ENCODE measurements at regions not wholly inside any gene's neighbourhood (a gene's known extent, or its start where the extent isn't known, plus 50 kb on each side); places are given as distances from the start of the nearest gene placed in this dataset.

DNA sequence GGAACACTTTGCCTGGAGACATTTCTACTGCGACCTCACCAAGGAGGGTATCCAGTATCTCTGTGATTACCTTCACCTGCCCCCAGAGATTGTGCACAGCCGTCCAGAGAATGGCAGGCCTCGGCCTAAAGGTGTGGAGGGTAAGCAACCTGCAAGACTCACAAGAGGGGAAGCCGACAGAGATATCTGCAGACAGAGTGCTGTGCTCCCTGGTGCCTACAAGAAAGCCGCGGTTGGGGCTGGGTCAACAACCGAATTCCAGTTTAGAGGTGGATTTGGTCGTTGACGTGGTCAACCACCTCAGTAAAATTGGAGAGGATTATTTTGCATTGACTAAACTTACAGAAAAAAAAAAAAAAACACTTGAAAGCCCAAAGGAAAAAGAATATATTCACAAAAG lies 107.8 kb upstream of the ISL1 start:
- POLR2A ChIA-PET = no interaction called here
- Mint-ChIP-seq H3K27me3 (ENCODE audit: insufficient read depth, unreplicated experiment) (peaks cover 23% of the 10 kb centered on the region), H3K27ac (ENCODE audit: low read depth, unreplicated experiment) (no peak overlapping the region), H3K36me3 (ENCODE audit: insufficient read depth, unreplicated experiment) (no peaks in the 10 kb centered on the region), H3K4me3 (ENCODE audit: unreplicated experiment) (no peak overlapping the region), H3K4me1 (ENCODE audit: insufficient read depth, unreplicated experiment) (no peaks in the 10 kb centered on the region), H3K9me3 (ENCODE audit: unreplicated experiment) (peaks cover 8% of the 10 kb centered on the region)
- no peak for DNase-seq (ENCODE audit: unreplicated experiment)
- intact Hi-C loops (cut with micrococcal nuclease) = no loop called here
- CTCF ChIA-PET = no interaction called here
- TF ChIP-seq, protein P1, sequence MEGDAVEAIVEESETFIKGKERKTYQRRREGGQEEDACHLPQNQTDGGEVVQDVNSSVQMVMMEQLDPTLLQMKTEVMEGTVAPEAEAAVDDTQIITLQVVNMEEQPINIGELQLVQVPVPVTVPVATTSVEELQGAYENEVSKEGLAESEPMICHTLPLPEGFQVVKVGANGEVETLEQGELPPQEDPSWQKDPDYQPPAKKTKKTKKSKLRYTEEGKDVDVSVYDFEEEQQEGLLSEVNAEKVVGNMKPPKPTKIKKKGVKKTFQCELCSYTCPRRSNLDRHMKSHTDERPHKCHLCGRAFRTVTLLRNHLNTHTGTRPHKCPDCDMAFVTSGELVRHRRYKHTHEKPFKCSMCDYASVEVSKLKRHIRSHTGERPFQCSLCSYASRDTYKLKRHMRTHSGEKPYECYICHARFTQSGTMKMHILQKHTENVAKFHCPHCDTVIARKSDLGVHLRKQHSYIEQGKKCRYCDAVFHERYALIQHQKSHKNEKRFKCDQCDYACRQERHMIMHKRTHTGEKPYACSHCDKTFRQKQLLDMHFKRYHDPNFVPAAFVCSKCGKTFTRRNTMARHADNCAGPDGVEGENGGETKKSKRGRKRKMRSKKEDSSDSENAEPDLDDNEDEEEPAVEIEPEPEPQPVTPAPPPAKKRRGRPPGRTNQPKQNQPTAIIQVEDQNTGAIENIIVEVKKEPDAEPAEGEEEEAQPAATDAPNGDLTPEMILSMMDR (IDR thresholded peaks at IDR 0.05; ENCODE audit: unreplicated experiment) = no peak
- BruUV-seq (replicated peaks) = no TSS peak

GRCh38 chr5:51276250-51276649 lies 107.0 kb upstream of the ISL1 start:
- no peak overlapping the region for H3K4me3 Mint-ChIP-seq (ENCODE audit: unreplicated experiment)
- ChIA-PET POLR2A (no interaction called here), CTCF (interaction anchor here (0.7 kb wide), 1 partner anchor 36 kb away, joined by 3 read pairs; no protein-coding TSS in a partner anchor)
- peaks cover 8% of the 10 kb centered on the region for H3K9me3 Mint-ChIP-seq (ENCODE audit: unreplicated experiment)
- TF ChIP-seq, protein P1 (IDR thresholded peaks at IDR 0.05; ENCODE audit: unreplicated experiment) = no peak
- intact Hi-C loops (cut with micrococcal nuclease) = no loop called here
- H3K27ac Mint-ChIP-seq (ENCODE audit: low read depth, unreplicated experiment) = no peak overlapping the region
- no peaks in the 10 kb centered on the region for H3K36me3 Mint-ChIP-seq (ENCODE audit: insufficient read depth, unreplicated experiment)
- BruUV-seq (replicated peaks) = no TSS peak
- H3K4me1 Mint-ChIP-seq (ENCODE audit: insufficient read depth, unreplicated experiment) = no peaks in the 10 kb centered on the region
- DNase-seq (ENCODE audit: unreplicated experiment) = no peak
- peaks cover 23% of the 10 kb centered on the region for H3K27me3 Mint-ChIP-seq (ENCODE audit: insufficient read depth, unreplicated experiment)

- Mint-ChIP-seq H3K36me3 (ENCODE audit: insufficient read depth, unreplicated experiment) (no peaks in the 10 kb centered on the region), H3K4me1 (ENCODE audit: insufficient read depth, unreplicated experiment) (no peaks in the 10 kb centered on the region), H3K4me3 (ENCODE audit: unreplicated experiment) (no peak overlapping the region), H3K27ac (ENCODE audit: low read depth, unreplicated experiment) (no peak overlapping the region), H3K27me3 (ENCODE audit: insufficient read depth, unreplicated experiment) (peaks cover 38% of the 10 kb centered on the region), H3K9me3 (ENCODE audit: unreplicated experiment) (peaks cover 8% of the 10 kb centered on the region)
- DNase-seq (ENCODE audit: unreplicated experiment) = no peak
- TF ChIP-seq, protein P1 (IDR thresholded peaks at IDR 0.05; ENCODE audit: unreplicated experiment) = no peak
- intact Hi-C loops (cut with micrococcal nuclease) = no loop called here
- ChIA-PET CTCF (no interaction called here), POLR2A (no interaction called here)
- BruUV-seq (replicated peaks) = no TSS peak
These were observed 104.7 kb upstream of the ISL1 start for GRCh38 chr5:51278539-51278938.

GRCh38 chr5:51279983-51280706 lies 103.1 kb upstream of the ISL1 start:
- CTCF ChIA-PET = interaction anchor here (0.9 kb wide), 1 partner anchor 317 kb away, joined by 3 read pairs; no protein-coding TSS in a partner anchor
- Mint-ChIP-seq H3K36me3 (ENCODE audit: insufficient read depth, unreplicated experiment) (no peaks in the 10 kb centered on the region), H3K4me3 (ENCODE audit: unreplicated experiment) (no peak overlapping the region), H3K9me3 (ENCODE audit: unreplicated experiment) (peaks cover 8% of the 10 kb centered on the region), H3K4me1 (ENCODE audit: insufficient read depth, unreplicated experiment) (no peaks in the 10 kb centered on the region), H3K27ac (ENCODE audit: low read depth, unreplicated experiment) (no peak overlapping the region), H3K27me3 (ENCODE audit: insufficient read depth, unreplicated experiment) (peaks cover 53% of the 10 kb centered on the region)
- POLR2A ChIA-PET = no interaction called here
- TF ChIP-seq, protein P1 (IDR thresholded peaks at IDR 0.05; ENCODE audit: unreplicated experiment) = no peak
- BruUV-seq (replicated peaks) = no TSS peak
- intact Hi-C loops (cut with micrococcal nuclease) = no loop called here
- DNase-seq (ENCODE audit: unreplicated experiment) = peak; percentile 1

Data from MCF 10A (cell line).